ENCODE measurements at regions not wholly inside any gene's neighbourhood (a gene's known extent, or its start where the extent isn't known, plus 50 kb on each side); places are given as distances from the start of the nearest gene placed in this dataset.

GRCh38 chr5:98570661-98571191 is 202.7 kb upstream of the RGMB start:
- H3K36me3 Mint-ChIP-seq, result peaks cover 3% of the 10 kb centered on the region; the same call in 1 of the 2 replicates
- H3K27me3 Mint-ChIP-seq (ENCODE audit: low read depth), result no peaks in the 10 kb centered on the region
- peaks cover 5% of the 10 kb centered on the region for H3K4me1 Mint-ChIP-seq
- peaks cover 15% of the 10 kb centered on the region for H3K9me3 Mint-ChIP-seq
- ATAC-seq (no peak; the same call in 1 of the 2 replicates), DNase-seq (ENCODE audit: low spot score) (no peak)
- H3K27ac Mint-ChIP-seq, result 0 out of 2 replicates have a peak overlapping the region, but pooled peaks have one; percentile 2
- POLR2A ChIA-PET, result no interaction called here
- no peak overlapping the region for H3K4me3 Mint-ChIP-seq
- CTCF ChIA-PET, result no interaction called here
- TF ChIP-seq HMGA2 (CRISPR knock-in tag; IDR thresholded peaks at IDR 0.05) (0 out of 2 replicates have a peak, but pooled peaks have one; percentile 30), ZNF416 (CRISPR knock-in tag; IDR thresholded peaks at IDR 0.05) (no peak)

GRCh38 chr5:98573834-98574320 is 199.6 kb upstream of the RGMB start:
- no peak overlapping the region for H3K4me3 Mint-ChIP-seq
- peaks cover 5% of the 10 kb centered on the region for H3K4me1 Mint-ChIP-seq
- ChIA-PET CTCF (no interaction called here), POLR2A (no interaction called here)
- H3K27ac Mint-ChIP-seq, result no peak overlapping the region
- TF ChIP-seq ZSCAN18 (CRISPR knock-in tag; IDR thresholded peaks at IDR 0.05) (no peak), RELA (CRISPR knock-in tag; IDR thresholded peaks at IDR 0.05; ENCODE audit: borderline replicate concordance) (no peak), NFATC4 (CRISPR knock-in tag; IDR thresholded peaks at IDR 0.05) (no peak), STAT6 (CRISPR knock-in tag; conservative IDR thresholded peaks at IDR 0.05; ENCODE audit: low read depth) (no peak), CTCF (IDR thresholded peaks at IDR 0.05) (no peak), AR (CRISPR knock-in tag; IDR thresholded peaks at IDR 0.05) (no peak), SMAD4 (CRISPR knock-in tag; IDR thresholded peaks at IDR 0.05) (no peak), MXD4 (CRISPR knock-in tag; IDR thresholded peaks at IDR 0.05; ENCODE audit: borderline replicate concordance) (no peak), ZNF425 (CRISPR knock-in tag; conservative IDR thresholded peaks at IDR 0.05) (no peak), MAX (CRISPR knock-in tag; IDR thresholded peaks at IDR 0.05) (no peak)
- DNase-seq (ENCODE audit: low spot score), result no peak
- no peak for ATAC-seq
- H3K36me3 Mint-ChIP-seq, result peaks cover 3% of the 10 kb centered on the region; the same call in 1 of the 2 replicates
- no peaks in the 10 kb centered on the region for H3K27me3 Mint-ChIP-seq (ENCODE audit: low read depth)
- H3K9me3 Mint-ChIP-seq, result peaks cover 8% of the 10 kb centered on the region

All from WTC11 (cell line).